Middle frontal gyrus (tissue), 1 donor: ENCODE measurements at regions not wholly inside any gene's neighbourhood (a gene's known extent, or its start where the extent isn't known, plus 50 kb on each side); places are given as distances from the start of the nearest gene placed in this dataset.

Experiments
- DNase-seq: peaks from one replicate; pipeline ENCODE4 v3.0.0-alpha.2; 2015; ENCODE audit warnings: low spot score; ENCODE audit errors: extremely low spot score

GRCh38 chr20:24199501-24199900, 210.9 kb upstream of the GGTLC1 start:
- DNase-seq: no peak

- no peak for DNase-seq
Observed at GRCh38 chr20:24194143-24194542, 205.6 kb upstream of the GGTLC1 start.

GRCh38 chr20:24190905-24191304, 202.3 kb upstream of the GGTLC1 start:
- no peak for DNase-seq

GRCh38 chr20:24185791-24186190, 197.2 kb upstream of the GGTLC1 start:
- no peak for DNase-seq

DNA sequence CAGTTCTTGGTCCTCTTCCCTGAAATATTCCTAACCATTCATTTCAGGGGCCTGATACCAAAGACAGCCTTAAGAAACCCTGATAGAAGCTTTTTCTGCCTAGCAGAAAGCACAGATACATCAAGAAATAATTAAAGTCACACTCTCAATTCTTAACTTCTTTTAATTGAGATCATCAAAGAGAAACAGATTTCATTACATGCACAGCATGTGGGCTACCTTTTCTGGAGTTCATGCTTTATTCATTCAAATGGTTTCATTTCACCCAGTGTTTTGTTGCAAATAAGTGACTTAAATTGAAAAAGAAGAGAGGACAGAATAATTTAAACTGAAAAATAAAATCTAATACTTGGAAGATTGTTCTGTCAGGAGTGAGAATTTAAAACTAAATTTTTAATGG, 192.6 kb upstream of the GGTLC1 start:
- DNase-seq: no peak

DNA sequence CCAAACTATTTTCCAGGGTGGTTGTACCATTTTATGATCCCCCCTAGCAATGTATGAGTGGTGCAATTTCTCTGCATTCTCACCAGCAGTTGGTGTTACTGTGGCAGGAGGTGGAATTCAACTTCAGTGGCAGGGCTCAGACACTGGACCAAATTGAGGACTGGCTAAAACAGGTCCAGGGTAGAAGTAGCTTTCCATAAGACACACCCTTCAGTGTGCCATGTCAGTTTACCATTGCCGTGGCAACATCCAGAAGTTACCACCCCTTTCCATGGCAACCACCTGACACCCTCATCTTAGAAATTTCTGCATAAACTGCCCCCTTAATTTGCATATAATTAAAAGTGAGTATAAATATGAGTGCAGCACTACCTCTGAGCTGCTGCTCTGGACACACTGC, 180.7 kb upstream of the GGTLC1 start:
- DNase-seq: no peak

GRCh38 chr20:24166412-24166811, 177.8 kb upstream of the GGTLC1 start:
- DNase-seq: no peak

GRCh38 chr20:24166123-24166381, 177.5 kb upstream of the GGTLC1 start:
- DNase-seq: no peak

DNA sequence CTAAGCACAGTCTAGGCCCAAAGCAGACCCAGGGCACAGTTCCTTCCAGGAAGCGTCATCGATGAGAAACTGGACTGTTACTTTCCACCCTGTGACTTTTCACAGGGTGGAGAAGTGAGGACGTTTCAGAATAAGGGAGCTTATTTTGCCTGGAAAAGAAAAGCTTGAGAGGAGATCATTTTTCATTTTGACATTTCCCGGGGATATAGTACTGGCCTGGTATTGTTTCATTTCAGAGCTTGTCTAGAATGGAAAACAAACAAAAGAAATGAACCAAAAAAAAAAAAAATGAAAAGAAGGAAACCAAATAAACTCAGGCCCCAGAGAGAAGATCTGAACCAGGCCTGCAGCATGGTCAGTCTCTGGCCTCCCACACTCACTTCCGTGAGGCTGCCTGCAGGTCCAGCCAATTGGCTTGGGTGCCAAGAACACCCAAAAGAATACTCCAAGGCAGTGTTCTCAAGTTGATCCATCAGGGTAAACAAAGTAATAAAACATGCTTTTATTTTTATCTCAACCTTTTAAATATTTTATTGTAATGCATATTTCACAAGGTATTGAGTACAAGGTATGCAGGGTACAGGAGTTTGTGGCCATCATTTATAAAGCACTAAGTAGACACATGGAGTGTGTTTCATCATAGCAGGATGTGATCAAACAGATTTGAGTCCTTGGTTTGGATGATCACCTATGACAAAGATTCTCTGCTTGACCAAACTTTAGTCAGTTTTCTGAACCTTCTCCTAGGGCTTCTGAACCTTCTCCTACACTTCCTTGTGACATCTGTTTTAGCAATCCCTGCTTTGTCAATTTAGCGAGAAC, 176.9 kb upstream of the GGTLC1 start:
- DNase-seq: no peak

- DNase-seq: no peak
Observed at GRCh38 chr20:24164360-24164759, 175.8 kb upstream of the GGTLC1 start.

GRCh38 chr20:24163506-24163905, 174.9 kb upstream of the GGTLC1 start:
- no peak for DNase-seq

- peak; percentile 37 for DNase-seq
Observed at GRCh38 chr20:24160563-24161281, 172.1 kb upstream of the GGTLC1 start.

DNA sequence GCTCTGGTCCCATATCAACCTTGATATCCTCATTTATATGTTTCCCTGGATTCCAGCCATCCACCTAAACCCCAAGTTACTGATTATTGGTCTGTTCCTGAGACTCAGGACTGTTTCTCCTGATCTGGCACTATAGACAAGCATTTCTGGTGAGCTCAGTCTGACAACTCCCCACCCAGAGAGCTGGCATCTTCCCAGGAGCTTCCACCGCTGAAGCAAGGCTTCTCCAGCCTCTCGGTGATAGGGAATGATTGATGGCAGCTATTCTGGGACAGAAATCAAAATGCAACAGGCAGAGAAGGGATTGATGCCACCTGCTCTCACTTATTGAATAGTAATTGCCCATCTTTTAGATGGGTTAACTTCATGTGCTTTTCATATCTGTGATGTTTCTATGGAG, 169.7 kb upstream of the GGTLC1 start:
- DNase-seq: no peak

DNA sequence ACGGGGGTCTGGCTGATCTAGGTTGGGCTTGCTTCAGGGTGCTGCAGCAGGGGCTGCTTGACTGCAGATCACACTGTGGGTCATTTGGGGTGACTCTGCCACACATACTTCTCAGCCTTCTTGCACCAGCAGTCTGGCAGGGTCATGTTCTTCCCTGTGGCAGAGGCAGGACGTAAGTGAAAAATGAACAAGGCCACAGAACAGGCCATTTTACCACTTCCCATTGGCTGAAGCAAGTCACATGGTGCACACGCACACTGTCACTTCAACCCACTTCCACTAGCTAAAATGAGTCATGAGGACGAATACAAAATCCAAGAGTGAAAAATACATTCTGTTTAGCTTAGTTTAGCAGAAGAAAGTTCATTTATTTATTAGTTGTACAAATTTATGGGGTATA, 168.6 kb upstream of the GGTLC1 start:
- no peak for DNase-seq

GRCh38 chr20:24153101-24154040, 164.8 kb upstream of the GGTLC1 start:
- DNase-seq: peak; percentile 37

DNA sequence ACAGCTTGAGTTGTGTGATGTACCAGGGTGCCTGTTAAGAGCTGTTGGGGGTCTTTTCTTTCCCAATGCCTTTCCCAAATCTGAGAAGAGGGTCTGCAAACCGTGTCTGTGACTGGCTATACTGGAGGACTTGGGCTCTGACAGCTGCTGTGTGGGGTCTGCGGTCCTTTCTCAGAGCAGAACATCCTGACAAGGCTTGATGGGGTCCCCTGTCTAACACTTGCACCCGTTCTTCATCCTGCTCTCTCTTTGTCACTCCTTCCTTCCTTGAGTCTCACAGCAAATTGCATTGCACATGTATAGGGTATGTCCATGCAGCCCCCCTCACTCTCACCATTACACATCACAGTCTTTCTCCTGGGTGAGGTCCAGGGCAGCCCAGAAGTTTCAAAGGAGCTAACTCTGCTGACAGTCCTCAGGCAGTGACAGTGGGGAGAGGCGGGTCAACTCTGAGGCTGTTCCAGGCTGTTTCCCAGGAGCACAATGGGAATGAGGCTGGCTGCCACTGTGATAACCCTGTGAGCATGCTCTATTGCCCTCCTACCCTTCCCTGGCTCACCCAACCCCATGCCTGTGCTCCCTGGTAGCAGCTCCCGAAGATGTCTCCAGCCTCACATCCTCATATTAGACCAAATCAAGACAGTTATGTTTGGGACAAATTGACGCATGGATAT, 163.2 kb upstream of the GGTLC1 start:
- DNase-seq: no peak

GRCh38 chr20:24150406-24150805, 161.8 kb upstream of the GGTLC1 start:
- DNase-seq: no peak

DNA sequence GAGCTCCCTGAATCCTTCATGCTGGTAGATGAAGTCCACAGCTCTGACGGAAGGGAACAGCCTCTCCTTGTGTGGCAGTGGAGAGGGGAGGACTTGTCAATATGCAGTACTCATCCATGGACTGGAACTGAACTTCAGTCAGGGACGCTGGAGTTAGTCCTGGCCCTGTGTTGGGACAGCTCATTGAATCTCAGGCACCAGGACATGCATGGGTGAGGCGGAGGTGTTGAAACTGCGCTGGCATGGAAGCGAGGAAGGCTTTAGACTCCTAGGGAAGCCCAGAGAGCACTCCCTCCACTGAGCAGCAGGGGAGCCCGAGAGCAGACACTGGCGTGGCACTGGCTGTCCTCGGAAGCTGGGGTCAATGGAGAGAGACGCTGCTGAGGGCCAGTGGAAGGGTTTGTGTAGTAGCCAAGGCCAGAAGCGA, 161.3 kb upstream of the GGTLC1 start:
- DNase-seq: no peak

DNA sequence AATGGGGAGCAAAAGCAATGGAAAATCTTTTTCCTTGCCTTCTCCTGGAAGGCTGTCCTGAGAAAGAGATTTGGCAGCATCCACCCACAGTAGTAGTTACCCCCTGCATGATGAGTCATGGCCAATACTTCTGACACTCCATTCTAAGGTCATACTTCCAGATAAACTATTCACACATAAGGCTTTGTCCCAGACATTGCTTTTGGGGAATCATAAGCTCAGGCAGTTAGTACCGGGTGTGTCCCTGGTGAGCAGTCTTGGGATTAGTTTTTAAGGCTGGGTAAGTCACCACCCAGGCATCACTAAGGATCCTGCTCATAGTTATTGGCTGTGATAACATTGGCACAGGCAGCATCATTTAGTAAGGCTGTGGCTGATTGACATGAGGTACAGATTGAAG, 160.6 kb upstream of the GGTLC1 start:
- no peak for DNase-seq

- DNase-seq: no peak
Observed at GRCh38 chr20:24148372-24148771, 159.8 kb upstream of the GGTLC1 start.

DNA sequence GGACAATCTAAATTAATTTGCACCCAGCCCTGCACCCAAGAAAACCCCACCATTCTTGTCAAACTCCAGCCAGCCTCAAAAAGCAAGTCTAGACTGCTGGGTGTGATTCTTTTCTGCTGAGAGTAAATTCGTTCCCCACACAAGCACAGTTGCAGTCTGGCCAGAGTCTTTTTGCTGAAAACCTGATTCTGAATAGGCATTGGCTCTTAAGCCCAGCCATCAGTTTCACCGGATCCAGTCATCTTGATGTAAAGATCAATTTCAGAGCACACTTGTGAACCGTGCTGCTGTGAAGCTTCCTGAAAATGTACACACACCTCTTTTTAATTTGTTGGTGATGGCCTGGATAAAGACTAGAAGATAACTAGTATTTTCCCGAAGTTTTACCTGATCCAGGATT, 159.4 kb upstream of the GGTLC1 start:
- DNase-seq: no peak
